CD4-positive, alpha-beta T cell (primary cell): ENCODE measurements at regions not wholly inside any gene's neighbourhood (a gene's known extent, or its start where the extent isn't known, plus 50 kb on each side); places are given as distances from the start of the nearest gene placed in this dataset.

Experiments
- ATAC-seq: fragments of 200-7000 bp; cut with Tn5 transposase; one replicate; pipeline ENCODE4 v1.10.0; 2022; ENCODE audit warnings: mild to moderate bottlenecking; ENCODE audit not compliant: poor library complexity
- CTCF ChIA-PET: fragments of 350-600 bp; sonication (Branson Sonifier 250); formaldehyde crosslinking; loops from one replicate; lab custom pipeline; 2021; ENCODE audit warnings: antibody characterized with exemption, inconsistent platforms; lab: Charles Lee
- POLR2A ChIA-PET: fragments of 350-600 bp; sonication (Branson Sonifier 250); formaldehyde crosslinking; loops from one replicate; lab custom pipeline; 2021; ENCODE audit warnings: antibody characterized with exemption, inconsistent platforms; lab: Charles Lee
- DNase-seq, 14 experiments: peaks; one replicate each; pipeline ENCODE4 v3.0.0-alpha.2; 2013 to 2020; ENCODE audit warnings: mixed read lengths in 2 of 14
- H3K27ac ChIP-seq, 2 donors: one replicate each; pipeline versions ENCODE4 v1.5.1 to v1.7.0; 2013; ENCODE audit warnings: low read length in 2 of 2, low read depth in 1 of 2, mild to moderate bottlenecking in 1 of 2
- H3K27me3 ChIP-seq, 2 experiments: 1 replicate in 1 of 2; 2 replicates in 1 of 2; pipeline versions ENCODE4 v1.6.1 to v1.7.0; 2013; ENCODE audit warnings: low read length in 2 of 2, control low read depth in 1 of 2, mild to moderate bottlenecking in 1 of 2, moderate library complexity in 1 of 2; ENCODE audit not compliant: insufficient read depth in 2 of 2, control insufficient read depth in 1 of 2
- H3K36me3 ChIP-seq: one replicate; pipeline ENCODE4 v1.6.1; 2013; ENCODE audit warnings: low read length, control low read depth; ENCODE audit not compliant: insufficient read depth
- H3K4me1 ChIP-seq: one replicate; pipeline ENCODE4 v1.6.1; 2013; ENCODE audit warnings: low read length, control low read depth; ENCODE audit not compliant: insufficient read depth
- H3K4me3 ChIP-seq: one replicate; pipeline ENCODE4 v1.5.1; 2013; ENCODE audit warnings: mild to moderate bottlenecking, low read length, moderate library complexity
- H3K9me3 ChIP-seq, 2 experiments: 1 replicate in 1 of 2; 2 replicates in 1 of 2; pipeline versions ENCODE4 v1.6.1 to v1.7.0; 2013; ENCODE audit warnings: low read length in 2 of 2, mild to moderate bottlenecking in 2 of 2, control low read depth in 1 of 2, moderate library complexity in 1 of 2; ENCODE audit not compliant: control insufficient read depth in 1 of 2, insufficient read depth in 1 of 2
- H3K27ac Mint-ChIP-seq: one replicate; pipeline ENCODE4 v1.8.0; 2020; ENCODE audit warnings: mixed read lengths
- H3K27me3 Mint-ChIP-seq: one replicate; pipeline ENCODE4 v1.8.0; 2021; ENCODE audit warnings: mixed read lengths
- H3K36me3 Mint-ChIP-seq: one replicate; pipeline ENCODE4 v1.8.0; 2021; ENCODE audit warnings: low read depth, mixed read lengths
- H3K4me1 Mint-ChIP-seq: one replicate; pipeline ENCODE4 v1.8.0; 2021; ENCODE audit warnings: low read depth, mixed read lengths
- H3K4me3 Mint-ChIP-seq: one replicate; pipeline ENCODE4 v1.8.0; 2020; ENCODE audit warnings: mild to moderate bottlenecking, mixed read lengths
- H3K9me3 Mint-ChIP-seq: one replicate; pipeline ENCODE4 v1.8.0; 2020; ENCODE audit warnings: mixed read lengths
- intact Hi-C, 2 experiments: fragments of 100-400 bp; cut with DNase I in 1 of 2; cut with micrococcal nuclease in 1 of 2; formaldehyde crosslinking; loops; one replicate each; pipeline versions ENCODE4 v1.15.1 to v1.9.0; 2023 to 2025; cut with DNase I, micrococcal nuclease
- TF ChIP-seq, protein P1 (sequence below): fragments of 200-600 bp; IDR thresholded peaks from one replicate; pipeline ENCODE4 v1.8.0; 2022; ENCODE audit warnings: antibody characterized with exemption, mild to moderate bottlenecking

GRCh38 chr17:70542876-70543275 lies 373.5 kb downstream of the KCNJ2 start:
- H3K36me3 ChIP-seq, result no peaks in the 10 kb centered on the region
- CTCF ChIA-PET, result no interaction called here
- no peak overlapping the region for H3K27ac ChIP-seq
- H3K4me1 Mint-ChIP-seq, result no peaks in the 10 kb centered on the region
- TF ChIP-seq, protein P1, sequence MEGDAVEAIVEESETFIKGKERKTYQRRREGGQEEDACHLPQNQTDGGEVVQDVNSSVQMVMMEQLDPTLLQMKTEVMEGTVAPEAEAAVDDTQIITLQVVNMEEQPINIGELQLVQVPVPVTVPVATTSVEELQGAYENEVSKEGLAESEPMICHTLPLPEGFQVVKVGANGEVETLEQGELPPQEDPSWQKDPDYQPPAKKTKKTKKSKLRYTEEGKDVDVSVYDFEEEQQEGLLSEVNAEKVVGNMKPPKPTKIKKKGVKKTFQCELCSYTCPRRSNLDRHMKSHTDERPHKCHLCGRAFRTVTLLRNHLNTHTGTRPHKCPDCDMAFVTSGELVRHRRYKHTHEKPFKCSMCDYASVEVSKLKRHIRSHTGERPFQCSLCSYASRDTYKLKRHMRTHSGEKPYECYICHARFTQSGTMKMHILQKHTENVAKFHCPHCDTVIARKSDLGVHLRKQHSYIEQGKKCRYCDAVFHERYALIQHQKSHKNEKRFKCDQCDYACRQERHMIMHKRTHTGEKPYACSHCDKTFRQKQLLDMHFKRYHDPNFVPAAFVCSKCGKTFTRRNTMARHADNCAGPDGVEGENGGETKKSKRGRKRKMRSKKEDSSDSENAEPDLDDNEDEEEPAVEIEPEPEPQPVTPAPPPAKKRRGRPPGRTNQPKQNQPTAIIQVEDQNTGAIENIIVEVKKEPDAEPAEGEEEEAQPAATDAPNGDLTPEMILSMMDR, result no peak
- H3K27me3 Mint-ChIP-seq, result no peaks in the 10 kb centered on the region
- no peak overlapping the region for H3K4me3 ChIP-seq
- no peaks in the 10 kb centered on the region for H3K9me3 ChIP-seq
- H3K4me1 ChIP-seq, result no peaks in the 10 kb centered on the region
- no peak overlapping the region for H3K4me3 Mint-ChIP-seq
- H3K36me3 Mint-ChIP-seq, result no peaks in the 10 kb centered on the region
- ATAC-seq, result no peak
- peaks cover 2% of the 10 kb centered on the region for H3K9me3 Mint-ChIP-seq
- H3K27ac Mint-ChIP-seq, result no peak overlapping the region
- no peak for DNase-seq
- intact Hi-C loops, result no loop called here
- no peaks in the 10 kb centered on the region for H3K27me3 ChIP-seq
- POLR2A ChIA-PET, result no interaction called here

DNA sequence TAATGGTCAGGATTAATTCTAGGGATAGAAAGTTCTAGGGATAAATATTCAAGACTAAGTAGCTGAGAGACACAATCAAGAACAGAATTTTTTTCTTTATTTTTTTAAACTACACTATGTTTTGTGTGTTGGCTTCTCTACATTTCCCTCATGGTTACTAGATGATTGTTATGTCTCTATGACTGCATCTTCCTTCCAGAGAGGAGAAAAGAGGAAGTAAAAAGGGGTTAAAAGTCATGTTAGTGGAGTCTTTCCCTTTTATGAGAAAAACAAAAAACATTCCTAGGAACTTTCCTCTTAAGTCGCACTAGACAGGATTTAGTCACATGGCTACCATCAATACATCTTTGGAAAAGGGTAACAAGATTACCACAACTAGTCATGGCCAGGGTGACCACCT lies 375.0 kb downstream of the KCNJ2 start:
- POLR2A ChIA-PET, result no interaction called here
- H3K4me1 Mint-ChIP-seq, result no peaks in the 10 kb centered on the region

DNA sequence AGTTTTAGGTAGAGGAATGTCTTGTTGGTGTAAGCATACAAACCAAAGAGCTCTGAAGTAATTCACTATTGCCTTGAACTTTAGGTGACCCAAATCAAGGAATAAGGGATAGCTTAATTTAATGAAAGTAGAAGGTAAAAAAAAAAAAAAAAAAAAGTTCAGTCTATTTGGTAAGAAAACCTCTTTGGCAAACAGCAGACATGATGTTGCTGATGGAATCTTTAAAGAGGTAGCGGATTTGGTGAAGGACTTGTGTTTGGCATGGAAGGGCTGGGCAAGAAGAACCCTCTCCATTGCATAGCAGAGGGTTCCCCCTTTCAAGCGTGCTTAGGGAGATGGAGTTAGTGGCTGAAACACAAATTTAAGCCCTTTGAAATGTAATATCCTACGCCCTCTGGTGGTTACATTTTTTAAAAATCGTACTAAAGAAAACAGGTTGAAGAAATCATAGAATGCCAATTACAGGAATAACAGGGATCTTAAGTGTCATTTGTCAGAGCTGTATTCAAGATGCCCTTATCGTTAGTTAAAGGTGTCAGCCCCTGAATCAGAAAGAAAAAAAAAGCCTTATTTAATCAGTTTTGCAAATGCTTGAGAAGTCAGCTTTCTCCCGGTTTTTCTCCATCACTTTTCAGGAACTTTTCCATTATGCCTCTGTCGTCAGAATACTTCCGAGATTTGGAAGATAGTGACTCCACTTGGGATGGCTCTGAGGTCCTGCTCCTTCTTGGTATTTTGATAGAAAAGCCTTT lies 383.1 kb downstream of the KCNJ2 start:
- no peaks in the 10 kb centered on the region for H3K9me3 ChIP-seq
- H3K4me3 ChIP-seq, result no peak overlapping the region
- ATAC-seq (no peak), DNase-seq (peak in 3 of 14 experiments; percentile 12 to 19 (median 15))
- intact Hi-C loops, result loop anchor here (5.0 kb wide), 1 partner anchor 985 kb away; no protein-coding TSS in a partner anchor
- no peaks in the 10 kb centered on the region for H3K36me3 ChIP-seq
- no peaks in the 10 kb centered on the region for H3K36me3 Mint-ChIP-seq
- ChIA-PET POLR2A (no interaction called here), CTCF (no interaction called here)
- H3K4me3 Mint-ChIP-seq, result no peak overlapping the region
- no peak overlapping the region for H3K27ac Mint-ChIP-seq
- TF ChIP-seq, protein P1, result peak; percentile 33
- no peaks in the 10 kb centered on the region for H3K27me3 ChIP-seq
- no peak overlapping the region for H3K27ac ChIP-seq
- H3K27me3 Mint-ChIP-seq, result no peaks in the 10 kb centered on the region
- H3K4me1 ChIP-seq, result no peaks in the 10 kb centered on the region
- H3K9me3 Mint-ChIP-seq, result no peaks in the 10 kb centered on the region
- H3K4me1 Mint-ChIP-seq, result no peaks in the 10 kb centered on the region

More for the DNA sequence above, 375.0 kb downstream of the KCNJ2 start:
- H3K4me3 Mint-ChIP-seq, result no peak overlapping the region
- Histone ChIP-seq H3K27ac (no peak overlapping the region), H3K4me3 (no peak overlapping the region), H3K9me3 (no peaks in the 10 kb centered on the region), H3K4me1 (no peaks in the 10 kb centered on the region), H3K27me3 (no peaks in the 10 kb centered on the region), H3K36me3 (no peaks in the 10 kb centered on the region)
- ATAC-seq (no peak), DNase-seq (no peak)
- TF ChIP-seq, protein P1, result no peak
- no peak overlapping the region for H3K27ac Mint-ChIP-seq
- no peaks in the 10 kb centered on the region for H3K27me3 Mint-ChIP-seq
- H3K36me3 Mint-ChIP-seq, result no peaks in the 10 kb centered on the region
- intact Hi-C loops, result no loop called here
- CTCF ChIA-PET, result no interaction called here
- H3K9me3 Mint-ChIP-seq, result peaks cover 2% of the 10 kb centered on the region
